ENCODE measurements at regions not wholly inside any gene's neighbourhood (a gene's known extent, or its start where the extent isn't known, plus 50 kb on each side); places are given as distances from the start of the nearest gene placed in this dataset.

- DNase-seq (ENCODE audit: low read depth), result no peak
- TF ChIP-seq CTCF (IDR thresholded peaks at IDR 0.05; ENCODE audit: insufficient read depth, low read depth, low read length, missing control alignments), result no peak
These were observed 76.0 kb upstream of the DPYD start for GRCh38 chr1:97996880-97997279.

GRCh38 chr1:97989094-97989680 lies 68.4 kb upstream of the DPYD start:
- DNase-seq (ENCODE audit: low read depth), result no peak
- no peak for TF ChIP-seq CTCF (IDR thresholded peaks at IDR 0.05; ENCODE audit: insufficient read depth, low read depth, low read length, missing control alignments)
- H3K4me3 ChIP-seq (ENCODE audit: low read depth, low read length), result no peak overlapping the region

More at GRCh38 chr1:97996880-97997279, 76.0 kb upstream of the DPYD start:
- no peak overlapping the region for H3K4me3 ChIP-seq (ENCODE audit: low read depth, low read length)

GRCh38 chr1:97986041-97987005 lies 65.5 kb upstream of the DPYD start:
- no peak for TF ChIP-seq CTCF (IDR thresholded peaks at IDR 0.05; ENCODE audit: insufficient read depth, low read depth, low read length, missing control alignments)
- no peak for DNase-seq (ENCODE audit: low read depth)
- H3K4me3 ChIP-seq (ENCODE audit: low read depth, low read length), result no peak overlapping the region

GRCh38 chr1:97983126-97983525 lies 62.3 kb upstream of the DPYD start:
- no peak overlapping the region for H3K4me3 ChIP-seq (ENCODE audit: low read depth, low read length)
- no peak for TF ChIP-seq CTCF (IDR thresholded peaks at IDR 0.05; ENCODE audit: insufficient read depth, low read depth, low read length, missing control alignments)
- DNase-seq (ENCODE audit: low read depth), result no peak

GRCh38 chr1:97980530-97980929 lies 59.7 kb upstream of the DPYD start:
- no peak for DNase-seq (ENCODE audit: low read depth)
- no peak for TF ChIP-seq CTCF (IDR thresholded peaks at IDR 0.05; ENCODE audit: insufficient read depth, low read depth, low read length, missing control alignments)
- no peak overlapping the region for H3K4me3 ChIP-seq (ENCODE audit: low read depth, low read length)

- no peak for TF ChIP-seq CTCF (IDR thresholded peaks at IDR 0.05; ENCODE audit: insufficient read depth, low read depth, low read length, missing control alignments)
- H3K4me3 ChIP-seq (ENCODE audit: low read depth, low read length), result no peak overlapping the region
- no peak for DNase-seq (ENCODE audit: low read depth)
These were observed 56.0 kb upstream of the DPYD start for GRCh38 chr1:97976801-97977200.

Data from GM12865 (cell line).